ENCODE measurements at regions not wholly inside any gene's neighbourhood (a gene's known extent, or its start where the extent isn't known, plus 50 kb on each side); places are given as distances from the start of the nearest gene placed in this dataset.

- peaks cover 35% of the 10 kb centered on the region for H3K4me1 ChIP-seq (ENCODE audit: insufficient read depth, low read length, poor library complexity, severe bottlenecking)
- no peaks in the 10 kb centered on the region for H3K36me3 ChIP-seq (ENCODE audit: insufficient read depth, low read length, poor library complexity, severe bottlenecking)
- no peaks in the 10 kb centered on the region for H3K27me3 ChIP-seq (replicated peaks; ENCODE audit: insufficient read depth, low read depth, low read length, poor library complexity)
- no peak overlapping the region for H3K4me3 ChIP-seq (ENCODE audit: low read depth, low read length, poor library complexity, severe bottlenecking)
- intact Hi-C loops (cut with micrococcal nuclease; ENCODE audit: unreplicated experiment) = no loop called here
- no peak for TF ChIP-seq EZH2 (IDR thresholded peaks at IDR 0.05; ENCODE audit: borderline replicate concordance, low read depth, low read length, poor library complexity, severe bottlenecking)
- TF ChIP-seq CTCF (conservative IDR thresholded peaks at IDR 0.05; ENCODE audit: low read depth, low read length) = no peak
- ChIA-PET POLR2A (ENCODE audit: low non-redundant PET) (no interaction called here), CTCF (no interaction called here)
- BruUV-seq (replicated peaks) = no TSS peak
- H3K9me3 ChIP-seq (ENCODE audit: low read depth, low read length, poor library complexity, severe bottlenecking) = no peaks in the 10 kb centered on the region
- no peak for DNase-seq (ENCODE audit: low spot score)
- no peak overlapping the region for H3K27ac ChIP-seq (ENCODE audit: low read depth, low read length, poor library complexity, severe bottlenecking)
These were observed 487.1 kb downstream of the SLITRK6 start for GRCh38 chr13:85312071-85312470.

GRCh38 chr13:85303630-85304029 is 495.6 kb downstream of the SLITRK6 start:
- TF ChIP-seq EZH2 (IDR thresholded peaks at IDR 0.05; ENCODE audit: borderline replicate concordance, low read depth, low read length, poor library complexity, severe bottlenecking) (no peak), CTCF (conservative IDR thresholded peaks at IDR 0.05; ENCODE audit: low read depth, low read length) (no peak)
- intact Hi-C loops (cut with micrococcal nuclease; ENCODE audit: unreplicated experiment) = no loop called here
- BruUV-seq (replicated peaks) = no TSS peak
- Histone ChIP-seq H3K4me3 (ENCODE audit: low read depth, low read length, poor library complexity, severe bottlenecking) (no peak overlapping the region), H3K27me3 (replicated peaks; ENCODE audit: insufficient read depth, low read depth, low read length, poor library complexity) (no peaks in the 10 kb centered on the region), H3K9me3 (ENCODE audit: low read depth, low read length, poor library complexity, severe bottlenecking) (no peaks in the 10 kb centered on the region), H3K27ac (ENCODE audit: low read depth, low read length, poor library complexity, severe bottlenecking) (no peak overlapping the region), H3K36me3 (ENCODE audit: insufficient read depth, low read length, poor library complexity, severe bottlenecking) (no peaks in the 10 kb centered on the region), H3K4me1 (ENCODE audit: insufficient read depth, low read length, poor library complexity, severe bottlenecking) (no peaks in the 10 kb centered on the region)
- CTCF ChIA-PET = no interaction called here
- DNase-seq (ENCODE audit: low spot score) = no peak
- POLR2A ChIA-PET (ENCODE audit: low non-redundant PET) = no interaction called here

- no peak overlapping the region for H3K27ac ChIP-seq (ENCODE audit: low read depth, low read length, poor library complexity, severe bottlenecking)
- ChIA-PET CTCF (no interaction called here), POLR2A (ENCODE audit: low non-redundant PET) (no interaction called here)
- DNase-seq (ENCODE audit: low spot score) = no peak
- intact Hi-C loops (cut with micrococcal nuclease; ENCODE audit: unreplicated experiment) = no loop called here
- no peaks in the 10 kb centered on the region for H3K27me3 ChIP-seq (replicated peaks; ENCODE audit: insufficient read depth, low read depth, low read length, poor library complexity)
- H3K36me3 ChIP-seq (ENCODE audit: insufficient read depth, low read length, poor library complexity, severe bottlenecking) = no peaks in the 10 kb centered on the region
- no peak overlapping the region for H3K4me3 ChIP-seq (ENCODE audit: low read depth, low read length, poor library complexity, severe bottlenecking)
- H3K9me3 ChIP-seq (ENCODE audit: low read depth, low read length, poor library complexity, severe bottlenecking) = no peaks in the 10 kb centered on the region
- TF ChIP-seq EZH2 (IDR thresholded peaks at IDR 0.05; ENCODE audit: borderline replicate concordance, low read depth, low read length, poor library complexity, severe bottlenecking) (no peak), CTCF (conservative IDR thresholded peaks at IDR 0.05; ENCODE audit: low read depth, low read length) (no peak)
- no TSS peak for BruUV-seq (replicated peaks)
- H3K4me1 ChIP-seq (ENCODE audit: insufficient read depth, low read length, poor library complexity, severe bottlenecking) = no peaks in the 10 kb centered on the region
These were observed 500.8 kb downstream of the SLITRK6 start for GRCh38 chr13:85298387-85298924.
